ENCODE measurements at regions not wholly inside any gene's neighbourhood (a gene's known extent, or its start where the extent isn't known, plus 50 kb on each side); places are given as distances from the start of the nearest gene placed in this dataset.

DNA sequence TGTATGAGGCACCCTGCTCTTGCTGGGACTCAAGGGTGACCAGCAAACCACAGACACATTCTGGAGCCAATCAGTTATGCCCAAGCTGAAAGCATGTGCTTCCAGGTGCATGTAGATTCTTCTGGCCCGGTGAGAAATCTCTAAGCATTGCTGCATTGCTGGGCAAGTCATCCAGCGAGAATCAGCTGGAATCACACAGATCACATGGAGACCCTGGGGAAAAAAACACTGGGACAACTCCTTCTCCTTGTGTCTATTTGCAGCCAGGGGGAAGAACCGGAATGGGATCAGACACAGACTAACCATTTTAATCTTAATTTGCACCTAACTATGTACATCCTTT lies 119.7 kb upstream of the KLF7 start:
- Mint-ChIP-seq H3K4me3 (no peak overlapping the region), H3K27me3 (no peaks in the 10 kb centered on the region), H3K27ac (peak overlapping the region; percentile 47), H3K36me3 (ENCODE audit: low read depth) (no peaks in the 10 kb centered on the region), H3K9me3 (peaks cover 13% of the 10 kb centered on the region), H3K4me1 (ENCODE audit: low read depth) (peaks cover 74% of the 10 kb centered on the region)

DNA sequence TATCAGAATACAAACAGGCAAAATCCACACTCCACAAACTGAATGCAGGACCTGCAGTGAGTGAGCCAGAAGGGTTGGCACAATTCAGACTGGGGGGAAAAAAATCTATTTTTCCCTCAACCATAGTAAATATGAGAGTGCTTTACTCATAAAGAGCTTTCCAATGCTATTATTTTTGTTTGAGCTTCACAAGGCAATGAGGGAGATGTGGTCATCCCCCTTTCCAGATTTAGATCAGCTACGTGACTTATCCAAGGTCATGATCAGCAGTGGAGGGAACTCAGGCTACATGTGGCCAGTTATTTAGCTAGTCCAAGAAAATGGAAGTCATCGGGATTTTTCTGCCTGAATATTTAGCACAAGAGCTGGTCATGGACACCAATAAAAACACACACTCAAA lies 120.4 kb upstream of the KLF7 start:
- no peaks in the 10 kb centered on the region for H3K27me3 Mint-ChIP-seq
- peak overlapping the region; percentile 64 for H3K27ac Mint-ChIP-seq
- H3K4me1 Mint-ChIP-seq (ENCODE audit: low read depth): peaks cover 79% of the 10 kb centered on the region
- H3K9me3 Mint-ChIP-seq: peaks cover 13% of the 10 kb centered on the region
- H3K4me3 Mint-ChIP-seq: no peak overlapping the region
- no peaks in the 10 kb centered on the region for H3K36me3 Mint-ChIP-seq (ENCODE audit: low read depth)

DNA sequence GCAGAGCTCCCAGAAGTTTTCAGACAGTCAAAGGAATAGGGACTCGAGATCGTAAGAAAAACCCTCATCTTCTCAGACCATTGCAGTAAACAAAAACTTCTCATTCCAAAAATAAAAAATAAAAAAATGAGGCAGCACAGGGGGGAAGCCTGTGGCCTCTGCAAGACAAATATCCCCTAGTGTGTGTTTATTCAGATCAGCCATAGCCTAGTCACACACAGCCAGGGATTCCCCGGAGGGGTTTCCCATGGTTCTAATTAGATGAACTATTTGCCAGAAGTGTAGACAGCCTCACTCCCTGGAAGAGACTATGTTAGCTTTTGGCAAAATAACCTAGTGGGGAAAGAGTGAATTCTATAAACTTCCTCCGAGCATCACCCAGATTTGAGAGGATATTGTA lies 122.9 kb upstream of the KLF7 start:
- H3K4me3 Mint-ChIP-seq: no peak overlapping the region
- peaks cover 64% of the 10 kb centered on the region for H3K4me1 Mint-ChIP-seq (ENCODE audit: low read depth)
- H3K9me3 Mint-ChIP-seq: no peaks in the 10 kb centered on the region
- no peaks in the 10 kb centered on the region for H3K36me3 Mint-ChIP-seq (ENCODE audit: low read depth)
- H3K27ac Mint-ChIP-seq: no peak overlapping the region
- no peaks in the 10 kb centered on the region for H3K27me3 Mint-ChIP-seq

DNA sequence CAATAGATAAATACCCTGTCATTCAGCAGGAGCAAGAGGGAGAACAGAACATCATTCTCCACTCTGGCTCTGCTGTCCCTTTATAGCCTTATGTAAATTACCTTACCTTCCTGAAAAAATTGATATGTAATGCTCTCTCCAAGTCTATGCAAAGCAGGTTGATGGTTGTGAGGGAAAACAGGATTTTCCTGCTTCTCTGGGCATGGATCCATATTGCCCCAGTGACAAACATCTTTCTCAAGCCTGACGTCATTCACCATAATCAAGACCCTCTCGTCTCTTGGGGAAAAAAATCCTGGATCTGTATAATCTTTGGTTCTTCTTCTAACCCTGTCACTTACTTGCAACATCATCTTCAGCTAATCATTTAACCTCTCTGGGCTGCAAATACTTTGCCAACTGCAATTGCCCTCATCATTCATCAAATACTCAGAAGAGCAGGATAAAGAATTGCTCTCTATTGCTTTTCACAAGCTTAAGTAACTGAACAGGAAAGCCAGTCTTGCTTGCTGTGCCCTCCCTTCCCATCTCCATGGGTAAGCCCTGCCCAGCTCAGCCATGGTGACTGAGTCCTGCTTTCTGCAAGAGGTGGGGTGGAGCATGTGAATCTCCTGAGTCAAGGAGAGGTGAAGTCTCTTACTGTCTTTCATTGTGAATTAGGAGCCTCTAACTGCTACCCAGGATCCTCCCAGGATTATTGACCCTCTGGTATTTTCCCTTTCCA lies 123.7 kb upstream of the KLF7 start:
- Mint-ChIP-seq H3K4me3 (no peak overlapping the region), H3K9me3 (no peaks in the 10 kb centered on the region), H3K27ac (no peak overlapping the region), H3K4me1 (ENCODE audit: low read depth) (peaks cover 57% of the 10 kb centered on the region), H3K36me3 (ENCODE audit: low read depth) (no peaks in the 10 kb centered on the region), H3K27me3 (no peaks in the 10 kb centered on the region)

- H3K27ac Mint-ChIP-seq: no peak overlapping the region
- H3K4me1 Mint-ChIP-seq (ENCODE audit: low read depth): peaks cover 42% of the 10 kb centered on the region
- no peak overlapping the region for H3K4me3 Mint-ChIP-seq
- peaks cover 3% of the 10 kb centered on the region for H3K27me3 Mint-ChIP-seq
- no peaks in the 10 kb centered on the region for H3K36me3 Mint-ChIP-seq (ENCODE audit: low read depth)
- no peaks in the 10 kb centered on the region for H3K9me3 Mint-ChIP-seq
Observed at GRCh38 chr2:207290833-207291624, 125.3 kb upstream of the KLF7 start.

- peaks cover 35% of the 10 kb centered on the region for H3K4me1 Mint-ChIP-seq (ENCODE audit: low read depth)
- H3K4me3 Mint-ChIP-seq: no peak overlapping the region
- H3K9me3 Mint-ChIP-seq: no peaks in the 10 kb centered on the region
- peaks cover 3% of the 10 kb centered on the region for H3K27me3 Mint-ChIP-seq
- H3K36me3 Mint-ChIP-seq (ENCODE audit: low read depth): no peaks in the 10 kb centered on the region
- no peak overlapping the region for H3K27ac Mint-ChIP-seq
Observed at GRCh38 chr2:207291625-207292252, 126.0 kb upstream of the KLF7 start.

- peaks cover 3% of the 10 kb centered on the region for H3K27me3 Mint-ChIP-seq
- H3K4me3 Mint-ChIP-seq: no peak overlapping the region
- peaks cover 3% of the 10 kb centered on the region for H3K9me3 Mint-ChIP-seq
- H3K4me1 Mint-ChIP-seq (ENCODE audit: low read depth): peaks cover 8% of the 10 kb centered on the region
- no peaks in the 10 kb centered on the region for H3K36me3 Mint-ChIP-seq (ENCODE audit: low read depth)
- no peak overlapping the region for H3K27ac Mint-ChIP-seq
Observed at GRCh38 chr2:207296265-207296948, 130.7 kb upstream of the KLF7 start.

DNA sequence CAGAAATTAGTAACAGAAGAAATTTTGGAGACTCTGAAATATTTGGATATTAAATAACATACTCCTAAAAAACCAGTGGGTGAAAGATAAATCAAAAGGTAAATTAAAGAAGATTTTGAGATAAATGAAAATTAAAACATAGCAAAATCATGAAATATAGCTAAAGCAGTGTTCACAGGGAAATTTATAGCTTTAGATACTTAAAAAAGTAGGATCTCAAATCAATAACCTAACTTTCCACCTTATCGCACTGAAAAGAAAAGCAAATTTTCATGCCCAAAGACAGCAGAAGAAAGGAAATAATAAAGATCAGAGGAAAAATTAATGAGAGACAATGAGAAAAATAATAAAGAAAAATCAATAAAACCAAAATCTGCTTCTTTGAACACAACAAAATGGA lies 135.1 kb upstream of the KLF7 start:
- H3K27ac Mint-ChIP-seq: no peak overlapping the region
- H3K4me3 Mint-ChIP-seq: no peak overlapping the region
- no peaks in the 10 kb centered on the region for H3K27me3 Mint-ChIP-seq
- H3K4me1 Mint-ChIP-seq (ENCODE audit: low read depth): no peaks in the 10 kb centered on the region
- no peaks in the 10 kb centered on the region for H3K36me3 Mint-ChIP-seq (ENCODE audit: low read depth)
- peaks cover 3% of the 10 kb centered on the region for H3K9me3 Mint-ChIP-seq

DNA sequence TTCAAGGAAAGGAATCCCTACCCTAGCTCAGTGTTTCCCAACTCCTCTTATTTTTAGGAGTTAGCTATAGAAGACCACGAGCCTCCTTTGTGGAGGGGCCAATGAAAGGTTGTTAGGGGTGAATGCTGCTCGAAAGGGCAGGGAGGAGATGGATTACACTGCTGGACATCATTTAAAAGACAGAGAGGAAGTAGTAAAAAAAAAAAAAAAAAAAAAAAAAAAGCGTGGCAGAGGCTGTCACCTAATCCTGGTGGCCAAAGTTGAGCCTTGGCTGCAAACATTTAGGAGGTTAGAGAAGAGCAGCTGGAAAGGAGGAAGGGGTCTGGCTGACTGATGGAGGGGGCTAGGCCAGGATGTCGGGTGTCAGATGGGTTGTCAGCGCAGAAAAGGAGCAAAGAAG lies 139.0 kb upstream of the KLF7 start:
- no peaks in the 10 kb centered on the region for H3K27me3 Mint-ChIP-seq
- H3K27ac Mint-ChIP-seq: no peak overlapping the region
- H3K9me3 Mint-ChIP-seq: no peaks in the 10 kb centered on the region
- H3K4me1 Mint-ChIP-seq (ENCODE audit: low read depth): peaks cover 7% of the 10 kb centered on the region
- H3K4me3 Mint-ChIP-seq: no peak overlapping the region
- H3K36me3 Mint-ChIP-seq (ENCODE audit: low read depth): no peaks in the 10 kb centered on the region

DNA sequence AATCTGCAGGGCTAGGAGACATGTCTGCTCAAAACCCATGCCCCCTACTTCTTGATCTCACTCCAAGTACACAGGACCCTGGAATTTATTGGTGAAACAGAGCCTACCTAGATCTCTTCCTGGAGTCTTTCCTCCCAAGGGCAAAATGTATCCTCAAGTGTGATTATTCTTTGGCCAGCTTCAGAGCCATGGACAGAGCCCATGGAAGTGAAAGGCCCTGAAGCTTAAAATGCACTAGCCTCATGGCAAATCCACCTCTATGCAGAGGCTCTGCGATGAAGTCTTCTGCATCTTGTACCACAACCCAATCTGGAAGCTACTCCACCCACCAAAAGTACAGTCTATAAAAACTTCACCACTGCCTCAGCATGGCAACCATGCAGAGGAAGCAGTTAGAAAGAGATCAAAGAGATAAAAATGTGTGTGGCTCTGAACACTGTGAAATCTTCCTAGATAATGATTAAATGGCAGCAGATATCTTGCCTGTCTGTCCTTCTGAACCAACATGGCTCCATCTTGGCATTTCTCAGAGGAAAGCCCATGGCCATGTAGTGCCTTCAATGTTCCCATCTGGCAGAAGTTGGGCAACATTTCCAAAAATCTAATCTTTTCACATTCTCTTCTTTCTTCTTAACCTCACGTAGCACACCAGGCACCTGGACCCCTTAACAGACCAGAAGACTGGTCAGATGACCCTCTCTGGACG lies 142.9 kb upstream of the KLF7 start:
- Mint-ChIP-seq H3K4me3 (no peak overlapping the region), H3K9me3 (no peaks in the 10 kb centered on the region), H3K36me3 (ENCODE audit: low read depth) (no peaks in the 10 kb centered on the region), H3K27ac (no peak overlapping the region), H3K27me3 (no peaks in the 10 kb centered on the region), H3K4me1 (ENCODE audit: low read depth) (peaks cover 25% of the 10 kb centered on the region)

DNA sequence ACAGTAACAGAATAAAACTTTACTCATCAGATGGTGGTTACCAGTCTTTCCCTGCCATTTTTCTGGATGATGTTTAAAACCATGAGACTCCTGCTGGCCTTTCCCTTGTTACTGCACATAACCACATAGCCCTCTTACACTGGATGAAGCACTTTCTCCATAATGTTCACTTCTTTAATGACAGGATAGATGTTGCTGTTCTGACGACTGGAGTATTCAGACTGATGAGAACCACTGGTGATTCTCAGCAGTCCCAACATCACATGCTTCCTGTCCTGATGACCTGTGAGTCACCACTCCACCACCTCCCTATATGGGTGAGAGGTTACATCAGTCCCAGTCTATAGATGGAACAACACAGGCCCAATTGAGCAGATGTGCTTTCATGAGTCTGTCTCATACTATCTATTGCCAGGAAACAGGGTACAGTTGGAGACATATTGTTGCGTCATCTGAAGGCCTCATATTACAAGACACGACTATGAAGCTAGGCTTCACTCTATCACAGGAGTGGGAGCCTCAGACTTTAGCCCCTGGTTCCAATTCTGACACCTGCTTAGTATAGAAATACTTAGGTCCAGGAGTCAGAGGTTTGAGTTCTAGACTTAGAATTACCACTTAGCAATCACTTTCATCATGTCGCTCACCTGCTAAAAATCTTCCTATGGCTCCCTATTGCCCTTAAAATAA lies 145.7 kb upstream of the KLF7 start:
- Mint-ChIP-seq H3K4me3 (no peak overlapping the region), H3K27ac (peak overlapping the region; percentile 89), H3K4me1 (ENCODE audit: low read depth) (peaks cover 25% of the 10 kb centered on the region), H3K9me3 (no peaks in the 10 kb centered on the region), H3K36me3 (ENCODE audit: low read depth) (no peaks in the 10 kb centered on the region), H3K27me3 (no peaks in the 10 kb centered on the region)

GRCh38 chr2:207312006-207312356 lies 146.2 kb upstream of the KLF7 start:
- H3K4me1 Mint-ChIP-seq (ENCODE audit: low read depth): peaks cover 26% of the 10 kb centered on the region
- H3K36me3 Mint-ChIP-seq (ENCODE audit: low read depth): no peaks in the 10 kb centered on the region
- no peaks in the 10 kb centered on the region for H3K9me3 Mint-ChIP-seq
- H3K27me3 Mint-ChIP-seq: no peaks in the 10 kb centered on the region
- H3K27ac Mint-ChIP-seq: peak overlapping the region; percentile 50
- H3K4me3 Mint-ChIP-seq: no peak overlapping the region

DNA sequence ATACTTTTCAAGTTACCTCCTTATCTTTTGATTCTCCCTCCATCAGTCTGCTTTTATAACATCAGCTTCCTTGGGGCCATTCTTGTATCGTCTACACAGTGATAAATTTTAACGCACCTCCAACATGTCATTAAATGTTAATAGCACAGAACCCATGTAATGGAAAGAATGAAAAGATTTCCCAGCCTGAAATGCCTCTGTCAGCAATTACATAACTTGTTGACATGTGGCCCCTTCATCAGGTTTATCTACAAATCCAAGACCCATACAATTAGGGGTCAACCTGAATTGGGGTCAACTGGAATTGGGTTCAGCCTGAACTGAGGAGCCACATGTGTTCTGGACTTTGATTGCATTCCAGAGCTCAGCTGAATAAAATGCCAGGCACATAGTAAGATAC lies 148.2 kb upstream of the KLF7 start:
- Mint-ChIP-seq H3K36me3 (ENCODE audit: low read depth) (no peaks in the 10 kb centered on the region), H3K27ac (no peak overlapping the region), H3K4me3 (no peak overlapping the region), H3K9me3 (no peaks in the 10 kb centered on the region), H3K4me1 (ENCODE audit: low read depth) (peaks cover 29% of the 10 kb centered on the region), H3K27me3 (no peaks in the 10 kb centered on the region)

GRCh38 chr2:207315131-207315530 lies 149.4 kb upstream of the KLF7 start:
- H3K27me3 Mint-ChIP-seq: no peaks in the 10 kb centered on the region
- H3K27ac Mint-ChIP-seq: no peak overlapping the region
- H3K4me3 Mint-ChIP-seq: no peak overlapping the region
- no peaks in the 10 kb centered on the region for H3K36me3 Mint-ChIP-seq (ENCODE audit: low read depth)
- H3K4me1 Mint-ChIP-seq (ENCODE audit: low read depth): peaks cover 33% of the 10 kb centered on the region
- H3K9me3 Mint-ChIP-seq: no peaks in the 10 kb centered on the region

Data from stimulated activated naive CD8-positive, alpha-beta T cell treated with anti-CD3 and anti-CD28 coated beads, Interleukin-15, Interleukin-2, amounts not matched to agents 100 ng/mL and 50 ng/mL, for 24 hours (primary cell).